GM12865 (cell line): ENCODE measurements at regions not wholly inside any gene's neighbourhood (a gene's known extent, or its start where the extent isn't known, plus 50 kb on each side); places are given as distances from the start of the nearest gene placed in this dataset.

ENCODE experiments used
- DNase-seq: peaks from one replicate; pipeline ENCODE4 v3.0.0; 2010; ENCODE audit warnings: low read depth
- H3K4me3 ChIP-seq: 2 replicates; pipeline ENCODE4 v1.5.1; 2011; ENCODE audit warnings: mild to moderate bottlenecking, low read depth, low read length, control low read depth
- CTCF ChIP-seq: IDR thresholded peaks from 2 replicates; pipeline ENCODE4 v1.5.1; 2011; ENCODE audit warnings: low read length, control low read depth, low read depth, inconsistent platforms; ENCODE audit not compliant: insufficient read depth; ENCODE audit errors: missing control alignments

- no peak overlapping the region for H3K4me3 ChIP-seq
- no peak for TF ChIP-seq CTCF
- peak; percentile 33 for DNase-seq
Measured at GRCh38 chr18:45166836-45167551, 448.3 kb upstream of the SLC14A2 start.

GRCh38 chr18:45167631-45168280 is 447.5 kb upstream of the SLC14A2 start:
- no peak for DNase-seq

GRCh38 chr18:45168866-45169600 is 446.2 kb upstream of the SLC14A2 start:
- no peak for TF ChIP-seq CTCF
- DNase-seq = no peak

More at GRCh38 chr18:45167631-45168280, 447.5 kb upstream of the SLC14A2 start:
- no peak for TF ChIP-seq CTCF
- H3K4me3 ChIP-seq = no peak overlapping the region

GRCh38 chr18:45169610-45170009 is 445.7 kb upstream of the SLC14A2 start:
- TF ChIP-seq CTCF = no peak
- H3K4me3 ChIP-seq = no peak overlapping the region
- no peak for DNase-seq

More at GRCh38 chr18:45168866-45169600, 446.2 kb upstream of the SLC14A2 start:
- no peak overlapping the region for H3K4me3 ChIP-seq

GRCh38 chr18:45171679-45172191 is 443.5 kb upstream of the SLC14A2 start:
- H3K4me3 ChIP-seq = no peak overlapping the region
- no peak for DNase-seq
- TF ChIP-seq CTCF = no peak

GRCh38 chr18:45173327-45173726 is 441.9 kb upstream of the SLC14A2 start:
- no peak for TF ChIP-seq CTCF
- no peak for DNase-seq
- no peak overlapping the region for H3K4me3 ChIP-seq
